Prostate gland (tissue), 2 donors: ENCODE measurements at regions not wholly inside any gene's neighbourhood (a gene's known extent, or its start where the extent isn't known, plus 50 kb on each side); places are given as distances from the start of the nearest gene placed in this dataset.

Source experiments
- DNase-seq: peaks from one replicate; pipeline ENCODE4 v3.0.0-alpha.2; 2019; ENCODE audit warnings: low spot score
- H3K27ac ChIP-seq, 2 donors: fragments of 200-600 bp; sonication (generic); 2 replicates each; pipeline ENCODE4 v1.5.1; 2017 to 2019
- H3K27me3 ChIP-seq: fragments of 200-600 bp; sonication (generic); replicated peaks from 2 replicates; pipeline ENCODE4 v1.5.1; 2019; ENCODE audit not compliant: insufficient read depth
- H3K36me3 ChIP-seq, 2 donors: fragments of 200-600 bp; sonication (generic); 1 replicate in 1 of 2; 2 replicates in 1 of 2; pipeline versions ENCODE4 v1.5.1 to v1.8.1; 2017 to 2019
- H3K4me1 ChIP-seq: fragments of 200-600 bp; sonication (generic); replicated peaks from 2 replicates; pipeline ENCODE4 v1.5.1; 2019
- H3K4me3 ChIP-seq, 2 donors: fragments of 200-600 bp; sonication (generic); 2 replicates each; pipeline ENCODE4 v1.5.1; 2017 to 2019
- H3K9me3 ChIP-seq: fragments of 200-600 bp; sonication (generic); 2 replicates; pipeline ENCODE4 v1.5.1; 2017
- POLR2A ChIP-seq: fragments of 450-650 bp; IDR thresholded peaks from one replicate; pipeline ENCODE4 v1.6.1; 2016; ENCODE audit warnings: antibody characterized with exemption, mild to moderate bottlenecking
- POLR2AphosphoS5 ChIP-seq: sonication (generic); formaldehyde crosslinking; IDR thresholded peaks from one replicate; pipeline ENCODE4 v1.6.1; 2017; ENCODE audit warnings: antibody characterized with exemption
- WGBS: methylation state at CpG from one replicate; pipeline ENCODE4 v1.1.5; 2018; 5-methylcytosine and 5-hydroxymethylcytosine counted together
- intact Hi-C: fragments of 100-400 bp; cut with DNase I; formaldehyde crosslinking; loops from one replicate; pipeline ENCODE4 v1.14.2; 2022
- TF ChIP-seq, protein P1 (sequence below), 4 experiments: fragments of 200-600 bp in 2 of 4; fragments of 450-650 bp in 2 of 4; sonication (generic) in 2 of 4; IDR thresholded peaks; 1 replicate in 3 of 4; 2 replicates in 1 of 4; pipeline ENCODE4 v1.5.1; 2016 to 2019; ENCODE audit warnings: antibody characterized with exemption in 4 of 4, mild to moderate bottlenecking in 2 of 4, moderate library complexity in 2 of 4

DNA sequence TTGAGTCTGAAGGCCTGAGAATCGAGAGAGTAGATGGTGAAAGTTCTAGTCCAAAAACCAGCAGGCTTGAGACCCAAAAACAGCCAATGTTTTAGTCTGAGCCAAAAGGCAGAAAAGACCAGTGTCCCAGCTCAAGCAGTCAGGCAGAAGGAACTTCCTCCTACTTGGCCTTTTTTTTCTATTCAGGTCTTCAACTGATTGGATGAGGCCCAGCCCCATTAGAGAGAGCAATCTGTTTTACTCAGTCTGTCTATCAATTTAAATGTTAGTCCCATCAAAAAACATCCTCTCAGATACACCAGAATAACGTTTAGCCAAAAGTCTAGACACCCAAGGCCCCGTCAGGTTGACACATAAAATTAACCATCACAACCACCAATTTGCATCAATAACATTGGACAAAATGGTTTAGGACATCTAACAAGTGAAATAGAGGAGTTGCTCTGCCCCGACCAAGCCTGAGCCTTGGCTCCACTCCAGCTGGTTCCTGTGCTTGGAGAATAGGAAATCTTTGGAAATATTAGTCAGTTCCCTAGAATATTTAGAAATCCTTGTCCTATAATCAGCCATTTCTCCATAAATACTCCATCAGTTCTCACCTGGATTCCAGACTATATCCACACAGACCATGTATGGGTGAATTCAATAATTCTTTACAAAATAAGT lies 51.4 kb upstream of the LIPC start:
- no peak for DNase-seq
- WGBS, result 84% methylated on average over 4 of the region's 4 CpGs
- Histone ChIP-seq H3K27me3 (no peaks in the 10 kb centered on the region), H3K27ac (no peak overlapping the region), H3K9me3 (no peaks in the 10 kb centered on the region), H3K4me1 (no peaks in the 10 kb centered on the region), H3K36me3 (no peaks in the 10 kb centered on the region), H3K4me3 (no peak overlapping the region)
- TF ChIP-seq POLR2AphosphoS5 (no peak), POLR2A (no peak)
- TF ChIP-seq, protein P1, sequence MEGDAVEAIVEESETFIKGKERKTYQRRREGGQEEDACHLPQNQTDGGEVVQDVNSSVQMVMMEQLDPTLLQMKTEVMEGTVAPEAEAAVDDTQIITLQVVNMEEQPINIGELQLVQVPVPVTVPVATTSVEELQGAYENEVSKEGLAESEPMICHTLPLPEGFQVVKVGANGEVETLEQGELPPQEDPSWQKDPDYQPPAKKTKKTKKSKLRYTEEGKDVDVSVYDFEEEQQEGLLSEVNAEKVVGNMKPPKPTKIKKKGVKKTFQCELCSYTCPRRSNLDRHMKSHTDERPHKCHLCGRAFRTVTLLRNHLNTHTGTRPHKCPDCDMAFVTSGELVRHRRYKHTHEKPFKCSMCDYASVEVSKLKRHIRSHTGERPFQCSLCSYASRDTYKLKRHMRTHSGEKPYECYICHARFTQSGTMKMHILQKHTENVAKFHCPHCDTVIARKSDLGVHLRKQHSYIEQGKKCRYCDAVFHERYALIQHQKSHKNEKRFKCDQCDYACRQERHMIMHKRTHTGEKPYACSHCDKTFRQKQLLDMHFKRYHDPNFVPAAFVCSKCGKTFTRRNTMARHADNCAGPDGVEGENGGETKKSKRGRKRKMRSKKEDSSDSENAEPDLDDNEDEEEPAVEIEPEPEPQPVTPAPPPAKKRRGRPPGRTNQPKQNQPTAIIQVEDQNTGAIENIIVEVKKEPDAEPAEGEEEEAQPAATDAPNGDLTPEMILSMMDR (IDR thresholded peaks at IDR 0.05), result no peak
- intact Hi-C loops, result no loop called here

DNA sequence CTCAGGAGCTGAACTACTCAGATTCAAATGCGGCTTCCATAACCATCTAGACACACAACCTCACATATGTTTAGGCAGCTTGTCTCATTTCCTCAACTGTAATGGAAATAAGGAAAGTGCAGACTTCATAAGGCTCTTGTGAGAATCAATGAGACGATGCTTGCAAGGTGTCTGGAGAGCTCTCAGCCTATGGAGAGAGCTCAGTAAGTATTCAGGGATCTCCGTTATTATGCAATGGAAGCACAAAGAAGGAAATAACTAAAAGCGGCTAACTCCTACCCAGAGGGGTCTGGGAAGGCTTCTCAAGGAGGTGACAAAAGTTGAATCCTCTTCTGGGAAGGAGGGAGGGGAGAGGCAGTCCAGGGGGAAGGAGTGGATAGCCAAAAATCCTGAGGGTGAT lies 50.1 kb upstream of the LIPC start:
- no peaks in the 10 kb centered on the region for H3K36me3 ChIP-seq
- no peaks in the 10 kb centered on the region for H3K4me1 ChIP-seq
- WGBS, result 91% methylated on average over 4 of the region's 4 CpGs
- no peak for DNase-seq
- H3K4me3 ChIP-seq, result no peak overlapping the region
- no peaks in the 10 kb centered on the region for H3K27me3 ChIP-seq
- H3K9me3 ChIP-seq, result no peaks in the 10 kb centered on the region
- H3K27ac ChIP-seq, result no peak overlapping the region
- intact Hi-C loops, result no loop called here
- TF ChIP-seq, protein P1 (IDR thresholded peaks at IDR 0.05), result no peak
- no peak for TF ChIP-seq POLR2A
- TF ChIP-seq POLR2AphosphoS5, result no peak
